GM19240 (cell line): ENCODE measurements at regions not wholly inside any gene's neighbourhood (a gene's known extent, or its start where the extent isn't known, plus 50 kb on each side); places are given as distances from the start of the nearest gene placed in this dataset.

Source experiments
- DNase-seq: peaks from one replicate; pipeline ENCODE4 v3.0.0; 2011; ENCODE audit warnings: low spot score; ENCODE audit not compliant: insufficient read length

GRCh38 chr20:20938131-20938530, 168.0 kb downstream of the LINC00237 start:
- DNase-seq: no peak

- no peak for DNase-seq
Observed at GRCh38 chr20:20933142-20933958, 172.8 kb downstream of the LINC00237 start.

- no peak for DNase-seq
Observed at GRCh38 chr20:20932156-20932555, 174.0 kb downstream of the LINC00237 start.

GRCh38 chr20:20931632-20932031, 174.5 kb downstream of the LINC00237 start:
- DNase-seq: no peak

- DNase-seq: no peak
Observed at GRCh38 chr20:20931024-20931423, 175.1 kb downstream of the LINC00237 start.

GRCh38 chr20:20930500-20930899, 175.7 kb downstream of the LINC00237 start:
- no peak for DNase-seq

- no peak for DNase-seq
Observed at GRCh38 chr20:20929341-20929740, 176.8 kb downstream of the LINC00237 start.

- DNase-seq: no peak
Observed at GRCh38 chr20:20926222-20926905, 179.8 kb downstream of the LINC00237 start.

- no peak for DNase-seq
Observed at GRCh38 chr20:20920433-20920832, 185.7 kb downstream of the LINC00237 start.

GRCh38 chr20:20915844-20916243, 190.3 kb downstream of the LINC00237 start:
- no peak for DNase-seq

- DNase-seq: no peak
Observed at GRCh38 chr20:20904501-20904831, 192.0 kb upstream of the RALGAPA2 start.

- DNase-seq: no peak
Observed at GRCh38 chr20:20903773-20904500, 191.5 kb upstream of the RALGAPA2 start.

- no peak for DNase-seq
Observed at GRCh38 chr20:20897922-20898321, 185.5 kb upstream of the RALGAPA2 start.

GRCh38 chr20:20897145-20897544, 184.7 kb upstream of the RALGAPA2 start:
- DNase-seq: no peak

GRCh38 chr20:20896606-20897005, 184.2 kb upstream of the RALGAPA2 start:
- DNase-seq: no peak

- DNase-seq: no peak
Observed at GRCh38 chr20:20895537-20895936, 183.1 kb upstream of the RALGAPA2 start.

- DNase-seq: no peak
Observed at GRCh38 chr20:20894753-20895152, 182.3 kb upstream of the RALGAPA2 start.

GRCh38 chr20:20894280-20894679, 181.8 kb upstream of the RALGAPA2 start:
- DNase-seq: no peak

- no peak for DNase-seq
Observed at GRCh38 chr20:20892328-20892727, 179.9 kb upstream of the RALGAPA2 start.

GRCh38 chr20:20890751-20891150, 178.3 kb upstream of the RALGAPA2 start:
- DNase-seq: no peak

- DNase-seq: no peak
Observed at GRCh38 chr20:20888936-20889335, 176.5 kb upstream of the RALGAPA2 start.

- DNase-seq: no peak
Observed at GRCh38 chr20:20888266-20888656, 175.8 kb upstream of the RALGAPA2 start.
